Esophagus (tissue), 2 donors: ENCODE measurements at regions not wholly inside any gene's neighbourhood (a gene's known extent, or its start where the extent isn't known, plus 50 kb on each side); places are given as distances from the start of the nearest gene placed in this dataset.

Experiments used
- H3K27ac ChIP-seq, 2 donors: one replicate each; pipeline ENCODE4 v1.5.1; 2013; ENCODE audit warnings: low read depth in 2 of 2, mild to moderate bottlenecking in 2 of 2, inconsistent platforms in 1 of 2, low read length in 1 of 2, moderate library complexity in 1 of 2
- H3K27me3 ChIP-seq, 2 donors: one replicate each; pipeline ENCODE4 v1.6.1; 2013; ENCODE audit warnings: low read length in 2 of 2, control low read depth in 1 of 2, mild to moderate bottlenecking in 1 of 2; ENCODE audit not compliant: insufficient read depth in 2 of 2, control insufficient read depth in 1 of 2
- H3K36me3 ChIP-seq, 2 donors: one replicate each; pipeline ENCODE4 v1.6.1; 2013; ENCODE audit warnings: low read length in 1 of 2; ENCODE audit not compliant: control insufficient read depth in 2 of 2, insufficient read depth in 2 of 2
- H3K4me1 ChIP-seq, 2 donors: one replicate each; pipeline ENCODE4 v1.6.1; 2013; ENCODE audit warnings: low read length in 1 of 2; ENCODE audit not compliant: control insufficient read depth in 2 of 2, insufficient read depth in 2 of 2
- H3K4me3 ChIP-seq, 2 donors: one replicate each; pipeline ENCODE4 v1.5.1; 2013; ENCODE audit warnings: low read length in 2 of 2, mild to moderate bottlenecking in 2 of 2, low read depth in 1 of 2, moderate library complexity in 1 of 2
- H3K9me3 ChIP-seq, 2 donors: one replicate each; pipeline ENCODE4 v1.6.1; 2013; ENCODE audit warnings: mild to moderate bottlenecking in 2 of 2, low read depth in 1 of 2, low read length in 1 of 2, moderate library complexity in 1 of 2; ENCODE audit not compliant: control insufficient read depth in 2 of 2, insufficient read depth in 1 of 2
- WGBS, 2 donors: extraction: QIAGEN DNeasy Blood & Tissue Kit; methylation state at CpG; one replicate each; pipeline ENCODE4 v1.1.7; 2013; 5-methylcytosine and 5-hydroxymethylcytosine counted together
- donor health status: healthy with polysubstance abuse.
- donor health status: Bipolar disorder and iron deficiency.

GRCh38 chr7:22676385-22676784, 50.6 kb upstream of the IL6 start:
- H3K36me3 ChIP-seq = no peaks in the 10 kb centered on the region
- H3K4me3 ChIP-seq = no peak overlapping the region
- H3K9me3 ChIP-seq = no peaks in the 10 kb centered on the region
- H3K27me3 ChIP-seq = no peaks in the 10 kb centered on the region
- 90% methylated on average over 2 of the region's 2 CpGs for WGBS, 2 donors
- peaks cover 0 to under 1% of the 10 kb centered on the region in 2 donors for H3K4me1 ChIP-seq
- no peak overlapping the region for H3K27ac ChIP-seq

- Histone ChIP-seq H3K9me3 (no peaks in the 10 kb centered on the region), H3K27me3 (no peaks in the 10 kb centered on the region), H3K4me3 (no peak overlapping the region), H3K27ac (no peak overlapping the region), H3K4me1 (peaks cover 0 to 2% of the 10 kb centered on the region in 2 donors), H3K36me3 (no peaks in the 10 kb centered on the region)
- 67 to 77% methylated on average over 2 of the region's 2 CpGs for WGBS, 2 donors
Observed at GRCh38 chr7:22675917-22676343, 51.1 kb upstream of the IL6 start.

DNA sequence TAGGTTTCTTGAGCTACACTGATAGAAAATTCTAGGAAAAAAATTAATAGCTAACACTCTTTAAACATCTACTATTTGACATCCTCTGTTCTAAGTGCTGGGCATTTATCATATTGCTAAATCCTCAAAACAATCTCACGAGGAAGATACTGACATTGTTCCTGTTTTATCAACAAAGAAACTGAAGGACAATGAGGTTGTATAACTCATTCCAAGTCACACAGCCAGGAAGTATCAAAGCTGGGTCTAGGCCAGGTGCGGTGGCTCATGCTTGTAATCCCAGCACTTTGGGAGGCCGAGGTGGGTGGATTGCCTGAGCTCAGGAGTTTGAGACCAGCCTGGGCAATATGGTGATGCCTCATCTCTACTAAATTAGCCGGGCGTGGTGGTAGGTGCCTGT, 51.6 kb upstream of the IL6 start:
- Histone ChIP-seq H3K4me1 (peaks cover 0 to 2% of the 10 kb centered on the region in 2 donors), H3K36me3 (no peaks in the 10 kb centered on the region), H3K27me3 (no peaks in the 10 kb centered on the region), H3K9me3 (no peaks in the 10 kb centered on the region), H3K27ac (no peak overlapping the region), H3K4me3 (no peak overlapping the region)
- 68 to 75% methylated on average over 5 of the region's 5 CpGs for WGBS, 2 donors

- Histone ChIP-seq H3K27ac (no peak overlapping the region), H3K4me3 (no peak overlapping the region), H3K4me1 (peaks cover 0 to 2% of the 10 kb centered on the region in 2 donors), H3K9me3 (no peaks in the 10 kb centered on the region), H3K27me3 (no peaks in the 10 kb centered on the region), H3K36me3 (no peaks in the 10 kb centered on the region)
- WGBS, 2 donors = 33 to 47% methylated on average over 6 of the region's 6 CpGs
Observed at GRCh38 chr7:22672846-22673680, 53.9 kb upstream of the IL6 start.

DNA sequence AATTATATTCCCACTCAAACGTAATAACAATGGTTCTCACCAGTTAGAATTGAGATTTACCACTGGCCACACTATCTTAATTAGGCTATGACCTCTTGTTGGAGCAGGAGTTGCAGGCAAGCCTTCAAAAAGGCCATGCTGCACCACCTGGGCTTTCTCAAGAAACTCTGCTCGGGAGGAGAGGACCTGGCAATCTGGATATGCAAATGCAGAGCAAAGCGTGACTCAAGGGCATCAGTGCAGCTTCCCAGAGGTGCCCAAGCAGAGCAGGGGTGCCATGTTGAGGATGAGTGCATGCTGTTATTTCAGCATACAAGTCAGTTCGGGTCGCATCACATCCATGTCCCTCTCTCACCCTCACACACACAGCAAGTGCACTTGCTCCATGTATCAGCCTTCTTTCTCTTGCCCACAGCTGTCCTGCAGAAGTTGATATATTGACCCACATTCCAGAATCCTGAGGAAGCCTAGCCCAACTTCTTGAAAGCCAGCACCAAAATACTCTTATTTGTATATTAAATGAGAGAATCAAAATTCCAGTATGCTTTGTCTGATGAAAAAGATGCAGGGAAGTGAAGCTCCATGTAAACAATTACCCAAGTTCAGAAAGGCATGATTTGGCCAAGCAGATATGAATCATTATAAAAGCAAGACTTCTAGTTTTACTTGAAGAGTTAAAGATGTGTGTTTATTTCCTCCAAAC, 55.7 kb upstream of the IL6 start:
- Histone ChIP-seq H3K27ac (no peak overlapping the region), H3K4me1 (peaks cover 0 to 7% of the 10 kb centered on the region in 2 donors), H3K27me3 (no peaks in the 10 kb centered on the region), H3K4me3 (no peak overlapping the region), H3K36me3 (no peaks in the 10 kb centered on the region), H3K9me3 (no peaks in the 10 kb centered on the region)
- WGBS, 2 donors = 78 to 80% methylated on average over 5 of the region's 5 CpGs

DNA sequence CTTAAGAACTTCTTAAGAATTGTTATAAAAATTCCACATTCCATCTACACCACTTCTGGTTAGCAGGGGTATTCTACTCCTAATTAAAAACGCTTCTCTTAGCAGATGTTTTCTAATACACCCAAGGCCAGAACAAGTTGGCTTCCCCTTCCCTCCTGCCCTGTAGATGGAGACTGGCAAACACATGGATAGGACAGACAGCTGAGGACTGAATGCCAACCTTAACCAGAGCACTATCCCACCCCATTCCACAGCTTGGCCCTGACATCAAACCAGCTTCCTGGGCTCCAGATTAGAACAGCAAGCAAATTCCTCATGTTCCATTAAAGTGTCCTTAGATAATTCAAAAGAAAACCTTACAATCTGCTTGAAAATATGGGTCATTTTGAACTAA, 56.6 kb upstream of the IL6 start:
- H3K36me3 ChIP-seq = no peaks in the 10 kb centered on the region
- H3K9me3 ChIP-seq = no peaks in the 10 kb centered on the region
- no peak overlapping the region for H3K4me3 ChIP-seq
- 77 to 83% methylated on average over 1 of the region's 1 CpG for WGBS, 2 donors
- no peaks in the 10 kb centered on the region for H3K27me3 ChIP-seq
- H3K4me1 ChIP-seq = peaks cover 0 to 7% of the 10 kb centered on the region in 2 donors
- no peak overlapping the region for H3K27ac ChIP-seq

DNA sequence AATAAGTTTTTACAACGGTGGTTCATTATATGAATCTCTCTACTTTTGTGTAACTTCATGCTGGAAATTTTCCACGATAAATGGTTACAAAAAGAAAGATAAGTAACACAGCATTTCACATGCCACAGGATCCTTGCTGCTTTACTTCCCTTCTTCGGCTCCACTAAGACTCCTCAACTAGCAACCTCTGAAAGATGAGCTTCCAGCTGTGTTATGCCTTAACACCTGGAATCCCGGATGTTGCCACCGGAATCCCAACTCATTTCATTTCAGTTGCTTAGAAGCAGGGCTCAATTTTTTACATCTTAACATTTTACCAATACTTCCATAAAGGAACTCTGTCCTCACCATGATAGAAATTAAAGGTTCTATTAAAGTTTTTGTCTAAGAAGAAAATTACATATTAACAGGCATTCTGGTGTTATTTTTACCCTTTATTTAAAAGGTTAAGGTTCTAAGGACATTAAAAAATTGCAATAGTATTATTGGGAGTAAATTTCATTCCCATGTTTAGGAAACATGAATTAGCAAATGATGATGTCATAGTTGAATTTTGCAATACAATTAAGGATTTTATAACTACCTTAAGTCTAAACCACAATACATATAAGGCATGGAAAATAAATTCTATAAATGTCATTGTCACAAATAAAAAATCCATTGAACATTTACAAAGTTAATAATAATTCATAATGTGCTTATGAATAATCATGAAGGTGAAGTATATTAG, 57.1 kb upstream of the IL6 start:
- no peak overlapping the region for H3K27ac ChIP-seq
- H3K9me3 ChIP-seq = no peaks in the 10 kb centered on the region
- 81 to 86% methylated on average over 5 of the region's 5 CpGs for WGBS, 2 donors
- no peaks in the 10 kb centered on the region for H3K36me3 ChIP-seq
- H3K4me3 ChIP-seq = no peak overlapping the region
- no peaks in the 10 kb centered on the region for H3K27me3 ChIP-seq
- peaks cover 0 to 7% of the 10 kb centered on the region in 2 donors for H3K4me1 ChIP-seq

DNA sequence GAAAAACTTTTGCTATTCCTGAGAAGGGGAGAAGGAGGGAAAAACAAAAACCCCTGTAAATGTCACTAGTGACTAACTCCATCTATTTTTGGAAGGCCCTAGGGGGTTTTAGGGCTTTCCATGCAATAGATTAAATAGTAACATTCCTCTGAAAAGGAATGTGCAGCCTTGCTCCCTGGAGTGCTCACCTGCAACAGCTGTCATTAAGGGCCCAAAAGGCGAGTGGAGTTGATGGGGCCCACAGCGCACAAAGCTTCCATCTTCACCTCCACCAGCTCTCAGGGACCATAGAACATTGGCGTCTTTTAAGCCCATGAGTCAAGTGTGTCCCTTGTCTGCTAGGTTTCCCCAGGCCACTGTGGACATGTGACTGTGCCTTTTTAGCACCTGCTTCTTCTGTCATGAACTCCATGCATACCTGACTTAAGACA, 58.0 kb upstream of the IL6 start:
- H3K4me1 ChIP-seq = peaks cover 0 to 7% of the 10 kb centered on the region in 2 donors
- no peaks in the 10 kb centered on the region for H3K36me3 ChIP-seq
- WGBS, 2 donors = 97 to 99% methylated on average over 3 of the region's 3 CpGs
- H3K9me3 ChIP-seq = no peaks in the 10 kb centered on the region
- no peaks in the 10 kb centered on the region for H3K27me3 ChIP-seq
- no peak overlapping the region for H3K27ac ChIP-seq
- H3K4me3 ChIP-seq = no peak overlapping the region

DNA sequence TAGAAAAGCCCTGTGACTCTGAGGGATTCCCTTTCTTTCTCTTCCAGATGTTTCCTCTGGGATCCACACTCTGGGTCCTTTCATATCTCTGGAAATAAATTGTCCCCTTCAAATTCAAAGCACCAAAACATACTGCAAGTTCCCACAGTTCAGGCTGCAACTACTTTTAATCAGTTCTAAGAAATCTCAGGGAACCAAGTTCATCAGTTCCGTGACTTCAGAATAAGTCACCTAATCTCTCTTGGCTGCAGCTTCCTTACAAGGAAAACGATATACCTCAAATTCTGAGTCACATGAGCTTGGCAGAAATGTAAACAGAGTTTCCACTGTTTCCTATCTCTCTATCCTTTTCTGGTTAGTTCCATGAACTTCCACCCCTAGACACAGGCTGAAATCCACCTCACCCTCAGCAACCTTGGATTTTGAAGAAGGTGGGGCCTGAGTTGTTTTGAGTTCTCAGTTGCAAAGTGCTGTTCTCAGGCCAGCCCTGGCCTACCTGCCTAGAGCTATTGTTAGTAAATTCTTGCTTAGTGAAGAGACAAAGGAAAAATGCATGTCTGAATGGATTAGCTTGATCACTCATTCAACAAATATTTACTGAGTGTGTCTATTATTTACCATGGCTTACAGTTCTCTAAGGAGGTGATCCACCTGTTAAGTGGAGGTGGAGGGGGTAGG, 59.3 kb upstream of the IL6 start:
- Histone ChIP-seq H3K4me3 (no peak overlapping the region), H3K36me3 (no peaks in the 10 kb centered on the region), H3K9me3 (no peaks in the 10 kb centered on the region), H3K27me3 (no peaks in the 10 kb centered on the region), H3K27ac (no peak overlapping the region), H3K4me1 (peaks cover 0 to 7% of the 10 kb centered on the region in 2 donors)
- 44 to 46% methylated on average over 2 of the region's 2 CpGs for WGBS, 2 donors
